NCI-H1417 (cell line): ENCODE measurements at regions not wholly inside any gene's neighbourhood (a gene's known extent, or its start where the extent isn't known, plus 50 kb on each side); places are given as distances from the start of the nearest gene placed in this dataset.
"Not testable (repeated sequence)": the region's sequence is repeated elsewhere in the genome, so short reads cannot be mapped to it uniquely, and the experiment has no call there.

Source experiments
- DNase-seq, 3 experiments: peaks; one replicate each; lab custom pipeline; 2025; lab: John Stamatoyannopoulos, UW

DNA sequence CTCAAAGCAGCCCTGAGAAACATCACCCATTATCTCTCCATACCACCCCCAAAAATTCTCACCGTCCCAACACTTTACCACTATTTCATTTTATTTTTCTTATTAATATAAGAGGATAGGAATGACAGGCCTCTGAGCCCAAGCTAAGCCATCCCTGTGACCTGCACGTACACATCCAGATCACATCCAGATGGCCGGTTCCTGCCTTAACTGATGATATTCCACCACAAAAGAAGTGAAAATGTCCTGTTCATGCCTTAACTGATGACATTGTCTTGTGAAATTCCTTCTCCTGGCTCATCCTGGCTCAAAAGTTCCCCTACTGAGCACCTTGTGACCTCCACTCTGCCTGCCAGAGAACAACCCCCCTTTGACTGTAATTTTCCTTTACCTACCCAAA is 1802.9 kb upstream of the PCDH20 start:
- not testable (repeated sequence) for DNase-seq

- no peak for DNase-seq
Observed at GRCh38 chr13:63209330-63210017, 1793.8 kb upstream of the PCDH20 start.

DNA sequence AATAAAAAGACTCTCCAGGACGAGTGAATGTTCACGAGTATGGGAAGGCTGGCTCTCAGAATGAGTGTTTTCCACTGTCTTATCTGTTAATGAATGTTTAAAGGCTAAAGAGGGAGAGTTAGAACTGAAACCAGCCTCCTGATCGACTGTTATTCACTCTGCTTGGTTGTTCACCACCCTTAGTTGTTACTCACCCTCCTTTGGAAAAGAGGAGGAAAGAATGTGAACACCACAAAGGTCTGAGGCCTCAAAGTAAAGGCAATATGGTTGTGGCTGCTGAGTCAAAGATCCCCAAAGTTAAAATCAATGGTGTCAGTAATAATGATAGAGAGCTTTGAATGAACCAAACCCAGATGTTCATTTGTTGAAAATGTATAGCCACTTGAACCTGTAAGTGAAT is 1793.2 kb upstream of the PCDH20 start:
- DNase-seq = no peak

GRCh38 chr13:63206461-63206860 is 1790.8 kb upstream of the PCDH20 start:
- DNase-seq = no peak

GRCh38 chr13:63201493-63201892 is 1785.8 kb upstream of the PCDH20 start:
- no peak for DNase-seq

- no peak for DNase-seq
Observed at GRCh38 chr13:63199508-63199907, 1783.9 kb upstream of the PCDH20 start.

GRCh38 chr13:63198071-63198470 is 1782.4 kb upstream of the PCDH20 start:
- peak; percentile 16 to 96 (median 76) for DNase-seq

- DNase-seq = no peak
Observed at GRCh38 chr13:63195726-63196125, 1780.1 kb upstream of the PCDH20 start.

- no peak for DNase-seq
Observed at GRCh38 chr13:63190742-63191141, 1775.1 kb upstream of the PCDH20 start.

- DNase-seq = no peak
Observed at GRCh38 chr13:63190219-63190618, 1774.6 kb upstream of the PCDH20 start.

- DNase-seq = no peak
Observed at GRCh38 chr13:63189712-63190111, 1774.1 kb upstream of the PCDH20 start.

- no peak for DNase-seq
Observed at GRCh38 chr13:63184693-63185092, 1769.0 kb upstream of the PCDH20 start.

- no peak for DNase-seq
Observed at GRCh38 chr13:63175536-63175935, 1759.9 kb upstream of the PCDH20 start.

- DNase-seq = no peak
Observed at GRCh38 chr13:63167699-63168337, 1752.2 kb upstream of the PCDH20 start.

DNA sequence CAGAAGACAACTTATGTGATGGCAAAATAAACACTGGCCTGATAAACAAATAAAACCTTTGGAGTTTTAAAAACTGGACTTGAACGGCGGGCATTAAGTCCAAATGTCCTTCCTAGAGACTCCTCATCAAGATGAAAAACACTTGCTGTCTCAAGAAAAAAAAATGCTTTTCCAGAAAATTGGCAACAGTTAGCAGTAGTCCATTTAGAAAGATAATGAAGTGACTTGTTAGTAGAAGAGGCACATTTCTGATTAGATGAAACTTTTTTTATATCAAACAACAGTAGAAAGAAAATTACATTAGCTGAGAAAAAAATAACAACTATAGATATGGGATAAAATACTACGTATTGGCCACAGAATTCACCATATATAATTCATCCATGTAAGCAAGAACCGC is 1750.7 kb upstream of the PCDH20 start:
- DNase-seq = no peak

DNA sequence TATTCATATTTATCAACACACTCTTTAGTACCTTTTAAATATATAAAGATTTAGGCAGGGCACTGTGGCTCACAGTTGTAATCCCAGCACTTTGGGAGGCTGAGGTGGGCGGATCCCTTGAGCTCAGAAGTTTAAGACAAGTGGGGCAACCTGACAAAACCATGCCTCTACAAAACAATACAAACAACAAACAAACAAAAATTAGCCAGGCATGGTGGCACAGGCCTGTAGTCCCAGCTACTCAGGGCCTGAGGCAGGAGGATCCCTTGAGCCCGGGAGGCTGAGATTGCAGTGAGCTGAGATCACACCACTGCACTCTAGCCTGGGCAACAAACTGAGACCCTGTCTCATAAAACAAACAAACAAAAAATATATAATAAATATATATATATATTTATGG is 1748.3 kb upstream of the PCDH20 start:
- no peak for DNase-seq

- DNase-seq = no peak
Observed at GRCh38 chr13:63161219-63161618, 1745.6 kb upstream of the PCDH20 start.

GRCh38 chr13:63156816-63157215 is 1741.2 kb upstream of the PCDH20 start:
- no peak for DNase-seq

- peak in 2 of 3 experiments; percentile 10 to 41 for DNase-seq
Observed at GRCh38 chr13:63149375-63149774, 1733.7 kb upstream of the PCDH20 start.

GRCh38 chr13:63139277-63139676 is 1723.6 kb upstream of the PCDH20 start:
- DNase-seq = no peak

DNA sequence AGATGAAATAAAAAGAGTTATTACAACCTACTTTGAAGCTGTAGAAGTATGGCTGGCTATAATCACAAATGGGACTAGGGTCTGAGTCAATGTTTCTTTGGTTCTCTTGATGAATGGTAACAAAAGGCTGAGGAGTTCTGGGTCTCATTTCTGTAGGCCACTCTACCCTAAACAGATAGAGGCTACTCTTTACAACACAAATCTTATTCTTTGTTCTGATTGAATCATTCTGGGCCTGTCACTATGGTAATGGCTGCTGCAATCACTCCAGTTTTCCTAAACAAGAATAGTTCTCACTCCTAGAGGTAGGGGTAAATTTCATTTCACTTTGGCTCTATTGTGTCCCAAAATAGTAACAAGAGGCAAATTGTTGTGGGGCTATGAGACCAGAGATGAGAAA is 1714.3 kb upstream of the PCDH20 start:
- DNase-seq = no peak

DNA sequence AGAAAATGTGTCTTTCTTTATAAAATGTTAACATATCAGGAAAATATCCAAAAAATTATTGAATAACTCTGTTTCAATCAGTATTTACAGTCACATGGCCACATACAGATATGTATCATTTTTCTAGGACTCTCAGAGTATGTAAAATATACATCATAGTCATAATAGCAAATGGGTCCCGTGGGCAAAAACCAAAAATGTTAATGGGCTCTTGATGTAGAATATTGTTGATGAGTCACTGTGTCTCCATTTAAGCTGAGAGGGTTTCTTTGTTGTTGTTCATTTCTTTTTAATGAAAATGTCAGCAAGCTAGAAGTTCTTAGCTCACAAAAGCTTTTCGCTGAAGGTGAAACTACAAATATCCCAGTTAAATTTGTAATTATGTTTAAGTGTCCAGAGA is 1713.1 kb upstream of the PCDH20 start:
- DNase-seq = no peak

GRCh38 chr13:63124863-63125262 is 1709.2 kb upstream of the PCDH20 start:
- peak in 1 of 3 experiments; percentile 66 for DNase-seq

- DNase-seq = no peak
Observed at GRCh38 chr13:63120883-63121282, 1705.2 kb upstream of the PCDH20 start.
